ENCODE measurements at regions not wholly inside any gene's neighbourhood (a gene's known extent, or its start where the extent isn't known, plus 50 kb on each side); places are given as distances from the start of the nearest gene placed in this dataset.

- TF ChIP-seq REST (IDR thresholded peaks at IDR 0.05; ENCODE audit: low read depth, low read length): no peak
- no peak for TF ChIP-seq STAT3 (IDR thresholded peaks at IDR 0.05; ENCODE audit: low read depth, low read length)
- TF ChIP-seq MYB (IDR thresholded peaks at IDR 0.05; ENCODE audit: borderline replicate concordance, low read depth, low read length): no peak
- TF ChIP-seq SREBF1 (IDR thresholded peaks at IDR 0.05; ENCODE audit: low read length): no peak
- TF ChIP-seq RCOR1 (conservative IDR thresholded peaks at IDR 0.05; ENCODE audit: low read depth, low read length): no peak
- TF ChIP-seq CEBPB (IDR thresholded peaks at IDR 0.05; ENCODE audit: borderline replicate concordance in 1 of 2, low read depth in 2 of 2, low read length in 2 of 2): no peak
- no peak for TF ChIP-seq ZBTB40 (IDR thresholded peaks at IDR 0.05; ENCODE audit: borderline replicate concordance)
- no peak for TF ChIP-seq E2F8 (IDR thresholded peaks at IDR 0.05; ENCODE audit: low read depth, partially characterized antibody)
- no peak for TF ChIP-seq NFIC (IDR thresholded peaks at IDR 0.05; ENCODE audit: low read depth, low read length)
Measured at GRCh38 chr21:15493646-15494045, 236.1 kb upstream of the USP25 start (continued).
